HEK293T (cell line): ENCODE measurements at regions not wholly inside any gene's neighbourhood (a gene's known extent, or its start where the extent isn't known, plus 50 kb on each side); places are given as distances from the start of the nearest gene placed in this dataset.

Source experiments
- CTCF ChIA-PET: fragments of 350-600 bp; formaldehyde crosslinking; extraction: SDS; loops from one replicate; lab custom pipeline; 2021; ENCODE audit warnings: antibody characterized with exemption, inconsistent platforms; lab: Yijun Ruan, JAX
- POLR2A ChIA-PET: fragments of 350-600 bp; formaldehyde crosslinking; extraction: SDS; loops from one replicate; lab custom pipeline; 2020; ENCODE audit warnings: antibody characterized with exemption, inconsistent platforms; lab: Yijun Ruan, JAX
- DNase-seq: peaks from one replicate; pipeline ENCODE4 v3.0.0; 2012; ENCODE audit warnings: mixed read lengths; ENCODE audit errors: extremely low spot score
- ARNT ChIP-seq: fragments of 450-650 bp; IDR thresholded peaks from 2 replicates; pipeline ENCODE4 v1.6.1; 2017; ENCODE audit warnings: mild to moderate bottlenecking
- BHLHE40 ChIP-seq: fragments of 450-650 bp; IDR thresholded peaks from 2 replicates; pipeline ENCODE4 v1.6.1; 2016; ENCODE audit warnings: mild to moderate bottlenecking, moderate library complexity, borderline replicate concordance
- CTBP1 ChIP-seq: fragments of 450-650 bp; IDR thresholded peaks from 2 replicates; pipeline ENCODE4 v1.6.1; 2016; ENCODE audit warnings: borderline replicate concordance
- ELF4 ChIP-seq: fragments of 450-650 bp; IDR thresholded peaks from 2 replicates; pipeline ENCODE4 v1.6.1; 2017; ENCODE audit warnings: antibody characterized with exemption
- FOXA1 ChIP-seq: fragments of 450-650 bp; IDR thresholded peaks from 2 replicates; pipeline ENCODE4 v1.6.1; 2016; ENCODE audit warnings: mild to moderate bottlenecking
- FOXK2 ChIP-seq: fragments of 450-650 bp; IDR thresholded peaks from 2 replicates; pipeline ENCODE4 v1.6.1; 2016; ENCODE audit warnings: mild to moderate bottlenecking
- FOXM1 ChIP-seq: fragments of 450-650 bp; IDR thresholded peaks from 2 replicates; pipeline ENCODE4 v1.6.1; 2017; ENCODE audit warnings: mild to moderate bottlenecking, borderline replicate concordance
- HDGF ChIP-seq: fragments of 450-650 bp; IDR thresholded peaks from 2 replicates; pipeline ENCODE4 v1.6.1; 2017; ENCODE audit warnings: antibody characterized with exemption, borderline replicate concordance
- L3MBTL2 ChIP-seq: fragments of 450-650 bp; conservative IDR thresholded peaks from 2 replicates; pipeline ENCODE4 v1.6.1; 2016; ENCODE audit warnings: mild to moderate bottlenecking
- LEF1 ChIP-seq: fragments of 450-650 bp; IDR thresholded peaks from 2 replicates; pipeline ENCODE4 v1.6.1; 2017; ENCODE audit warnings: mild to moderate bottlenecking, borderline replicate concordance
- NFRKB ChIP-seq: fragments of 450-650 bp; IDR thresholded peaks from 2 replicates; pipeline ENCODE4 v1.6.1; 2016; ENCODE audit warnings: mild to moderate bottlenecking, moderate library complexity
- SP1 ChIP-seq: fragments of 450-650 bp; IDR thresholded peaks from 2 replicates; pipeline ENCODE4 v1.6.1; 2017
- SUZ12 ChIP-seq: fragments of 450-650 bp; IDR thresholded peaks from 2 replicates; pipeline ENCODE4 v1.6.1; 2016; ENCODE audit warnings: mild to moderate bottlenecking
- TARDBP ChIP-seq: fragments of 450-650 bp; IDR thresholded peaks from 2 replicates; pipeline ENCODE4 v1.6.1; 2016
- ZNF384 ChIP-seq: fragments of 450-650 bp; IDR thresholded peaks from 2 replicates; pipeline ENCODE4 v1.6.1; 2016
- TF ChIP-seq, protein P1 (sequence below): fragments of 450-650 bp; IDR thresholded peaks from 2 replicates; pipeline ENCODE4 v1.6.1; 2016

DNA sequence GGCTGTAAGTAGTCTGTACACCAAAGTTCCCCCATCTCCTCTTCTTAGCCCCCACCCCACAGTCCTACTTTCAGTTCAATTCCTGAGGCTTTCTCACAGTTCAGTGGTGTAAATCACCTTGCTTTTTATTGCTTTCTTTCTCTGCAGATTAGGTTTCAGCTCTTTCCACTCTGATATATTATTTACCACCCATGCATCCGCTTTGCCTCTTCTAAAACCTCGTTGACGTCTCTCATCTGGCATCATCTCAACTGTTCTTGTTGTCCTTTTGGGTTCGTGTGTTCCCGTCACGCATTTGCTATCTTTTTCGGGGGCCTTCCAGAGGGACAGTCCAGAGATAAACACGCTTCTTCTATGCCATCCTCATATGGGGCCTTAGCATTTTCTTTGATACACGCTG, 597.9 kb upstream of the DPP6 start:
- TF ChIP-seq FOXA1 (no peak), FOXK2 (no peak), SUZ12 (no peak), ZNF384 (no peak), NFRKB (no peak), ELF4 (no peak), FOXM1 (no peak), SP1 (no peak), BHLHE40 (no peak)
- TF ChIP-seq, protein P1, sequence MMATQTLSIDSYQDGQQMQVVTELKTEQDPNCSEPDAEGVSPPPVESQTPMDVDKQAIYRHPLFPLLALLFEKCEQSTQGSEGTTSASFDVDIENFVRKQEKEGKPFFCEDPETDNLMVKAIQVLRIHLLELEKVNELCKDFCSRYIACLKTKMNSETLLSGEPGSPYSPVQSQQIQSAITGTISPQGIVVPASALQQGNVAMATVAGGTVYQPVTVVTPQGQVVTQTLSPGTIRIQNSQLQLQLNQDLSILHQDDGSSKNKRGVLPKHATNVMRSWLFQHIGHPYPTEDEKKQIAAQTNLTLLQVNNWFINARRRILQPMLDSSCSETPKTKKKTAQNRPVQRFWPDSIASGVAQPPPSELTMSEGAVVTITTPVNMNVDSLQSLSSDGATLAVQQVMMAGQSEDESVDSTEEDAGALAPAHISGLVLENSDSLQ = no peak
- ChIA-PET POLR2A (no interaction called here), CTCF (no interaction called here)
- DNase-seq = no peak

DNA sequence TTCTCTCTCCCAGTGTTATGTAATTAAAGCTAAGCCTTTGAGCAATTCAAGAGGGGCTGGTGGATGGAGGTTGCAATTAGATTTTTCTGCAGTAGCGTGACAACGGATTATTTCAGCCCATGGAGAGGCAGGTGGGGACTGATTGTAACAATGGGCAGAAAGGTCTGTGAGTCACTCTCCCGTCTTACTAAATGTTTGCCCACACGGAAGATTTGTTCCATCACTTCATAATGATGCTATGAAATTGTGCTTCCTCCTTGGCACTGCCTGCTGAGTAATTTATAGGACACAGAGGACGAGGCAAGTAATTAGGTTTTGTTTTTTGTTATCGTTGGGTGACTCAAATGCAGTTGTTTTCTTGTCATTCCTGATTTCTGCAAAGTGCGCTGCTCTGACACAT, 594.5 kb upstream of the DPP6 start:
- no peak for TF ChIP-seq FOXM1
- no peak for TF ChIP-seq SUZ12
- TF ChIP-seq, protein P1 = no peak
- TF ChIP-seq SP1 = no peak
- TF ChIP-seq BHLHE40 = no peak
- TF ChIP-seq L3MBTL2 = no peak
- TF ChIP-seq HDGF = no peak
- TF ChIP-seq ARNT = no peak
- TF ChIP-seq ELF4 = no peak
- TF ChIP-seq LEF1 = no peak
- POLR2A ChIA-PET = no interaction called here
- no peak for DNase-seq
- CTCF ChIA-PET = no interaction called here

DNA sequence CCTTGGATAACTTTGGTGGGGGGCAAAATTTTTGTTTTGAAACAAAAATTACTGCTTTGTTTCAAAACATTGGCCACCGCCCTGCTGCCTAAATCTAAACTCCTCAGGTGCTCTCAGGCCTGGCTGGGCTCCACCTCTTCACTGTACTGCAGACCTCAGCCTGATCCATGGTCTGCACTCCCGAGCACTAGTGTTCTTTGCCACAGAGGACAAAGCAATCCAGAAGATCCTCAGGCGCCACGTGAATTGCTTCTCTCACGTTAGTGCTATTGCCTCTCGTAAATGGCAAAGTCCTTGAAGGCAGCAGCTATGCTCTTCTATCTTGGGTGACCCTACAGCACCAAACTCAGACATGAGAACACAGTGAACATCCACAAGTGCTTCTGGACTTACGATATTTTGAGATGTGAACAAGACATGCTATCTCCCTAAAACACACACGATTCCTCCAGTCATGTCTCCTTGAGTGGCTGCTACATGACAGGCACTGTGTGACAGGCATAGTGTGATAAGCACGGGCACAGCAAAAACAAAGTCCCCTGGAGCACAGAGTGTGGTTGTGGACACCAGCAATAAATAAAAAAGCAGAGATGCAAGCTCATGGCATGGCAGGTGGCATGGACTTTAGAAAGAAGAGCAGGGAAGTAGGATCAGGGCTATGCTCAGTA, 582.1 kb upstream of the DPP6 start:
- DNase-seq = no peak
- ChIA-PET CTCF (no interaction called here), POLR2A (no interaction called here)
- TF ChIP-seq L3MBTL2 (no peak), NFRKB (no peak), SUZ12 (no peak), FOXM1 (no peak), FOXA1 (no peak)
- TF ChIP-seq, protein P1 = no peak

DNA sequence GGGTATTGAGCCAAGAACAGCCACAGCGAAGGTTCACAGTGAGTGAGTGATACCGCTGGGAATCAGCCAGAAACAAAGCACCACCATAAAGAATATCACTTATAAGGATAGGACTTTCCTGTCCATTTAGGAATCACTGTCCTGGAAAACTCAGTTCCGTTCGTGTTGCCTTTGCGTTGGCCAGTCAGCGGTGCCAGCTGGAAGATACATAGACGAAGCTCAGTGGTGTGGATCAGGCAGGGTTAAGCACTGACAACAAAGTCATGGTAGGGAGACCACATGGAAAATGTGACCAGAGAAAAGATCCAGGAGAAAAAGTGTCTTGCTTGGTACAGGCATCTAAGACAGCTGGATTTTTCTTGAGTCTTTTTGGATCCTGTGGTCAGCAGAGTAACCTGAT, 579.7 kb upstream of the DPP6 start:
- TF ChIP-seq BHLHE40 (no peak), L3MBTL2 (no peak), ARNT (no peak), FOXM1 (no peak), ZNF384 (no peak), FOXK2 (no peak), ELF4 (no peak), FOXA1 (no peak), CTBP1 (no peak), SP1 (no peak)
- TF ChIP-seq, protein P1 = no peak
- no peak for DNase-seq
- ChIA-PET POLR2A (no interaction called here), CTCF (no interaction called here)

DNA sequence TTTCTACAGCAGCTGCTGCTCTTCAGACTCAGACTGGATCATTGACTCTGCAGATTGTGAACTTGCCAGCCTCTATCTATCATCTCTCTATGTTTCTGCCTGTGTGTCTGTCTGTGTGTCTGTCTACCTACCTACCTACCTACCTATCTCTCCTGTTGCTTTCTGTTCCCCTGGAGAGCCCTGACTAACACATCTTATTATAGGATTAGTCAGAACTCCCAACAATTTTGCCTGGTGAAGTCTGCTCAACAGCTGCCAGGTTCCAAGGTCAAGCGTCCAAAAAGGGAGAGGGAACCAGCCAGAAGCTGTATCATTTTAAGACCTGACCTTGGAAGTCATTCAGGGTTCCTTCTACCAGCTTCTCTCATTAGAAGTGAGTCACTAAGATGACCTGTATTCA, 579.0 kb upstream of the DPP6 start:
- POLR2A ChIA-PET = no interaction called here
- CTCF ChIA-PET = no interaction called here
- no peak for TF ChIP-seq L3MBTL2
- no peak for TF ChIP-seq FOXM1
- TF ChIP-seq FOXA1 = no peak
- no peak for TF ChIP-seq FOXK2
- TF ChIP-seq SP1 = no peak
- TF ChIP-seq HDGF = no peak
- TF ChIP-seq NFRKB = no peak
- TF ChIP-seq SUZ12 = no peak
- TF ChIP-seq, protein P1 = no peak
- no peak for TF ChIP-seq BHLHE40
- no peak for TF ChIP-seq ZNF384
- DNase-seq = no peak

DNA sequence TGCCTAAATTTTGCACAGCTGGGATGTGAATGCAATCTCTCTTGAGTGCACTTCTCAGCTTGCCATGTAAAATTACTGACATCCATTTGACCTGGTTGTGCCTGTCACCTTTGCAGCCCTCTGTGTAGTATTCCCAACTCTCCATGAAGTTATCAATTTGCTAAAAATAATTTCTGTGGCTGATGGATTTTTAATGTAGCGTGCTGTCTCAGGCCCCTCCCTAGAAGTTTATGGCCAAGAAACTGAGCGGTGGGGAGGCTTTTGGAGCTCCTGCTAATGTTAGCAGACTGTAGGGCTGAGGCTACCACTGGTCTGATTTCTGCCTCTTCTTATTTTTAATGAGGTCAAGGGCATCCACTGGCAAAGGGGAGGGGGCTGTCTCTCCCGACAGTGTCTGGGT, 577.0 kb upstream of the DPP6 start:
- no peak for DNase-seq
- POLR2A ChIA-PET = no interaction called here

More for the DNA sequence above, 577.0 kb upstream of the DPP6 start:
- CTCF ChIA-PET = no interaction called here
- no peak for TF ChIP-seq SP1
- no peak for TF ChIP-seq NFRKB
- no peak for TF ChIP-seq FOXM1
- no peak for TF ChIP-seq TARDBP
- TF ChIP-seq, protein P1 = no peak
- TF ChIP-seq HDGF = no peak
- TF ChIP-seq SUZ12 = no peak
- no peak for TF ChIP-seq BHLHE40
- TF ChIP-seq CTBP1 = no peak
